ENCODE measurements at regions not wholly inside any gene's neighbourhood (a gene's known extent, or its start where the extent isn't known, plus 50 kb on each side); places are given as distances from the start of the nearest gene placed in this dataset.

GRCh38 chr10:78730754-78731153 lies 338.0 kb upstream of the ZMIZ1 start:
- no peak for DNase-seq

- DNase-seq = no peak
Observed at GRCh38 chr10:78731675-78732074, 337.1 kb upstream of the ZMIZ1 start.

- no peak for DNase-seq
Observed at GRCh38 chr10:78732381-78732780, 336.4 kb upstream of the ZMIZ1 start.

GRCh38 chr10:78736926-78737630 lies 331.7 kb upstream of the ZMIZ1 start:
- no peak for DNase-seq

- no peak for DNase-seq
Observed at GRCh38 chr10:78737883-78738856, 330.6 kb upstream of the ZMIZ1 start.

GRCh38 chr10:78738861-78739260 lies 329.9 kb upstream of the ZMIZ1 start:
- DNase-seq = no peak

GRCh38 chr10:78739444-78740053 lies 329.2 kb upstream of the ZMIZ1 start:
- no peak for DNase-seq

- peak; percentile 67 for DNase-seq
Observed at GRCh38 chr10:78740976-78741915, 327.5 kb upstream of the ZMIZ1 start.

GRCh38 chr10:78742406-78742729 lies 326.4 kb upstream of the ZMIZ1 start:
- DNase-seq = no peak

- DNase-seq = no peak
Observed at GRCh38 chr10:78742730-78743615, 325.8 kb upstream of the ZMIZ1 start.

- DNase-seq = no peak
Observed at GRCh38 chr10:78744056-78744455, 324.7 kb upstream of the ZMIZ1 start.

- DNase-seq = no peak
Observed at GRCh38 chr10:78744491-78745090, 324.2 kb upstream of the ZMIZ1 start.

GRCh38 chr10:78745441-78745840 lies 323.3 kb upstream of the ZMIZ1 start:
- DNase-seq = no peak

- peak; percentile 84 for DNase-seq
Observed at GRCh38 chr10:78746155-78746763, 322.5 kb upstream of the ZMIZ1 start.

GRCh38 chr10:78747401-78748234 lies 321.1 kb upstream of the ZMIZ1 start:
- DNase-seq = peak; percentile 47

- peak; percentile 65 for DNase-seq
Observed at GRCh38 chr10:78748235-78748533, 320.6 kb upstream of the ZMIZ1 start.

- DNase-seq = no peak
Observed at GRCh38 chr10:78749200-78749599, 319.6 kb upstream of the ZMIZ1 start.

- no peak for DNase-seq
Observed at GRCh38 chr10:78749898-78750297, 318.9 kb upstream of the ZMIZ1 start.

- no peak for DNase-seq
Observed at GRCh38 chr10:78750418-78750817, 318.3 kb upstream of the ZMIZ1 start.

- no peak for DNase-seq
Observed at GRCh38 chr10:78751716-78752115, 317.1 kb upstream of the ZMIZ1 start.

Measured in eye (tissue), 1 donor.